HG02885 (cell line): ENCODE measurements at regions not wholly inside any gene's neighbourhood (a gene's known extent, or its start where the extent isn't known, plus 50 kb on each side); places are given as distances from the start of the nearest gene placed in this dataset.

Experiments used
- ATAC-seq: cut with Tn5 transposase; IDR thresholded peaks from one replicate; pipeline ENCODE4 v1.9.1; 2021; ENCODE audit warnings: mild to moderate bottlenecking; ENCODE audit not compliant: unreplicated experiment, poor library complexity

DNA sequence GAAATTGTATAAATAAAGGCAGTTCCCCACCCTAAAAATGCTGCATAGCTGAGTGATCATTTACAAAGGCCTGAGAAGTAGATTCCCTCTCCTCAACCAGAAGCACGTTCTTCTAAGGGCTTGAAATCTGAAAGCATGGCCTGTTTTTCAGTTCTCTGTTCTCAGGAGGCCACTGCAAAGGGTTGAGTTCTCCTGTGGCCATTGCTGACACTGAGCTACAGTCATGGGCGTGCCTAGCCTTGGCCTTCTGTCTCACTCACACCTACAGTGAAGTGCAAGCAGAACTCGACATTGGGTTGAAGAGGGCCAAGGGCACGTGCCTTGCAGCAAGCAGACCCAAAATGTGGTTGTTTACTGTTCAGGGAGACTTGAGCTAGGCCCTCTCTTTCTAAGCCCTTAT lies 276.6 kb upstream of the VLDLR start:
- peak; percentile 78 for ATAC-seq

DNA sequence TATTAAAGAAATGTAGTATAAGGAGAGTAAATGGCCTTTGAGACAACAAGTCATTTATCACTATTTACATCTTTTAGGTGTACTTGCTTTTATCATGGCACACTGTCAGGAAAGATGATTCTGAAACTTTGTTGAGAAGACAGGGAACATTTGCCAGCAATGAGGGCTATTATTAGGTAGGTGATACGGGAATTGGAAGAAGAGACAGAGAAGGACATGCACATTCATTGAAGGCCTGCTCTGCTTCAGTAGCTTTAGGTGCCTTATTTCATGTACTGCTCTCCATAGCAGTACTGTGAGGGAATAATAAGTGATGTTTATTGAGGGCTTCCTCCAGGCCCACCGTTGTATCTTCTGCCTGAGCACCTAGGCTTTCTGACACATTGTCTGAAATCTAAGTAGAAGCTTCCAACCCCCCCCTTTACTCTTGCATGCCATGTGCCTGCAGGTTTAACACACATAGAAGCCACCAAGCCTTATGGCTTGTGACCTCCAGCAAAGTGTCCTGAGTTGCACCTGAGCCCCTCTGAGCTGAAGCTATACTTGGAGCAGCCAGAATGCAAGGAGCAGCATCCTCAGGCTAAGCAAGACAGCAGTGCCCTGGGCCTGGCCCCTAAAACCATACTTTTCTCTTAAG lies 275.2 kb upstream of the VLDLR start:
- no peak for ATAC-seq

DNA sequence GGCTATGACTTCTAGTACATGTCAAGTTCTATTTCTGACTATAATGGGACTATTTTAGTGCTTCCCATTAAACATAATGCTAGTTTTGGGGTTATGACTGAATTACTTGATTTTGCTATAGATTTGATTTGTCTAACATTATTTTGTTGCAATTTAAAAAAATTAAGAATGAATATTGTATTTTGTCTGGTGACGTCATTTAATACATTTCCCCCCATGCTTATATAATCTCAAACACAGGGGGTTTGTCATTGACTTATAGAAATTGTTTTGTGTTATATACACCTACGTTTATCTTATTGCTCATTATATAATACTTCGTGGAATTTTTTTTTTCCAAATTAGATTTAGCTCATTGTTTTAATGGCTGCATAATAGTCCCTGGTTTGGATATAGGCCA lies 270.3 kb upstream of the VLDLR start:
- no peak for ATAC-seq

DNA sequence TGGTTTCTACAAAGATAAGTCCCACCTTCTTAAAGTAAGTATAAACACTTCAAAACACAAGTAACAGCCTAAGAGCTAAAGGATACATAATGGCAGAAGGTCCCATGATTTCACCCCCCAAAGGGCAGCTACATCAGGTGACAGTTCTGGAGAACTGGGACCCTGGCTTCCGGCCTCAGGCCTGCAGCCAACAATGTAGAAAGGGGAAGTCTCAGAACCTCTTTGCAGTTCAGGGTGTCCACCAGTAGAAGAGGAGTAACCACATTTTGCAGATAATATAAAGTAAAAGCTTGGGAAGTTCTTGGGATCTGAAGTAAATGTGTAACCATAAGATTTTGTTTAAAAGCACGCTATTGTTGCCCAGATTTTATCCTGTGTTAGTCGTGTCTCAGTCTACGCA lies 267.4 kb upstream of the VLDLR start:
- no peak for ATAC-seq

DNA sequence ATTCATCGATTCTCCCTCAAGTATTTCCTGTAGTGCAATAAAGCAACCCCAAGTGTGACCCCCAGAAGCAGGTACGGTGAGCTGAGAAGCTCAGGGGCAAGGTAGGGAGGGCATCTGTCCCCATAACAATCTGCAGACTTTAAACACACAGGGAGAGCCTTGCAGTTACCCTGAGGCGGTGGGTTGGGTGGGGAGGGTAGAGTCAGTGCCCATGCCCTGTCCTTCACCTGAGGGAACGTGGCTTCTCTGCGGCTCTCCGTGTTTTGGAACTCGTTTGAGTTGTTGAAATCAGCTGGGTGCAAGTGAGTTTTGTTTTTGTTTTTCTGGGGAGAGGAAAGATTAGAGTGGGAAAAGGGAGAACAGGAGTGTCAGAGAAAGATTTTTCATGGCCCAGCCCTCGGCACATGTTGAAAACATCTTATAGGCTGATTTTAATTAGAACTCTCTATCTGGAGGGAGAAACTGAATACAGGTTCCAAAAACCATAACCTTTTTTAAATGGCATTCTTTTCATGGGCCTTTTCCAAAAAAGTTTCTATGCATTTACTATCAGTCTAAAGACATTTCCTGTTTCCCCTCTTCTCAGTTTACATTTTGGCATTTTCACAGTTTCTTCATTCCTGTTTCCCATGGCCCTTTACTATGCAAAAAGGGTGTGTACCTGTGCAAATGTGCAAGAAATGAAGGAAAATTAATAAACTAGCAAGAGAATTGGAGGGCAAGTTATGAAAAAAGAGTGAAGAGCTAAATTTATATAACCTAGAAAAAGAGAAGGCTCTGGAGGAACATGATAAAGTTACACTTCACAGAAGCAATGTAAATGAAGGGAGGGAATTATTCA lies 266.5 kb upstream of the VLDLR start:
- no peak for ATAC-seq

DNA sequence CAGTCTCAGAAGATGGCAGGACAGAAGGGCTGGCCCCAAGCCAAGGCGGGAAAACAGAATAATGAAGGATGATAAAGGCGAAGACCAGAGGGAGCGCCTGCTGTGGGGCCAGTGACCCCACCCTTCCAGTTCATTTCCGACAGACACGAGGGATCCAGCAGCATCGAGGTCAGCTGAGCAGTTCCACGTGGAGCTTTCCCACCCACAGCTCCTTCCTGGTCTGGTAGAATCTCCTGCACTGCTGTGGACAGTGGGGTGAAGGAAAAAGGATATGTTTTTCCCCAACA lies 265.9 kb upstream of the VLDLR start:
- ATAC-seq = no peak

DNA sequence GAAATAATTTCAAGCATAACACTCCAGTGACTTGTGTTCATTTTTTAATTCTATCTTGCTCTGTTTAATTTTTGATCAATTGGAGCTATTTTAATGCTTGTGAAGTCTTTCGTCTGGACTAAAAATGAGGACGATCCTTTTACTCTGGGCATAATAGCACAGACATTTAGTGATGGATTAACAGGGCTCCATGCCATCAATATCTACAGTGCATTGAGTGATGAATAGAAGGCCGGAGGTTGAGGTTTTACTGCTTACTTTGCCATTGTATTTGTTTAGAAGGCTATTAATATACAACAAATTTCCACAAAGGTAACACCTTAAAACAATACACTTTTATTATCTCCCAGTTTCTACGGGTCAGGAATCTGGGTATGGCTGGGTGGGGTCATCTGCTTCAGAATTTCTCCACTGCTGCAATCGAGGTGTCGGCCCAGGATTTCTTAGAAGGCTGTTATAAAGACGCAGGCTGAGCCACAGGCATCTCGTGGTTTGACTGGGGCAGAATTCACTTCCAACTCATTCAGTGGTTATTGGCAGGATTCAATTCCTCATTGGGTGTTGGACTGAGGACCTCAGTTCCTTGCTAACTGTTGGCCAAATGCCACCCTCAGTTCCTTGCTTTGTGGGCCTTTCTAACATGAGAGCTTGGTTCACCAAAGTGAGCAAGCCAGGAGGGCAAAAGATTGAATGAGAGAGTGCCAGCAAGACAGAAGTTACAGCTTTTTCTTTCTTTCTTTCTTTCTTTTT lies 265.4 kb upstream of the VLDLR start:
- ATAC-seq = no peak

DNA sequence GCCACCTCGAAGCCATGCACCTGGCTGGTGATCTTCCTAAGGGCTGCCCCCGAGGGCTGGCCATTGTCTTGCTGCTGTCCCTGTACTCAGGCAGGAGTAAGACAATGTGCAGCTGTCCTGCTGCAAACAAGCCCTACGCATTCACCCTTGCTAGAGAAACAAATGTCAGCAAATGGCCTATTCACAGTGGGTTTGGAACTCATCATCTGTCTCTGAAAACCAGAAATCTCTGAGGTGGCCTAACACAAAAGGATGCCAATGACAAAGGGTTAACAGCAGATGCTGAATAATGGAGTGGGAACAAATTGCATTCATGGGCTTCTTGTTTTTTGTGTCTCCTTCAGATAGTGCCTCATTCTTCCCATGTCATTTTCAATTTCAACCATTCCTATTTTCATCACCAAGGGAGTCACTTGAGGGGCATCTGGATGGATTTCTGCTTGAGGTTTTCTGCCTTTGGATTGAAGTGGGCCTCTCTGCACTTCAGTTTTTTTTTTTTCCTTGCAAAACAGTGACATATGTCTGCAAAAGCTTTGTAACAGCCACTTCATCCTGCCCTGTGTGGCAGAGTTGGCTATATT lies 261.6 kb upstream of the VLDLR start:
- ATAC-seq = no peak

DNA sequence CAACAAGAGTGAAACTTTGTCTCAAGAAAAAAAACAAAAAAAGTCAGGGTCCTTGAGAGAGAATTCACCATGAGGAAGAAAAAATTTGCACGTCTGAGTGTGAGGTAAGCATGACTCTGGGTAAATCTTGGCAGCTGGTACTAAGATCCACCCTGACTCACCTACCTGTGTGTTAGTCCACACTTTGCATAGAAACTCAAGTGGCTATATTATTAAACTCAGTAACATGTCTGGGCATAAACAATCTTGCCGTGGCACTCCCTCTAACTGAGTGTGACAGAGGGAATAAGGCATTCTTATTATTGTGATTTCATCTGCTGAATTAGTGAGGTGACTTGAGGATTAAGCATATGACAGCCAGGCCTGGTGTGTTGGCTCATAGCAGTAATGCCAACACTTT lies 259.4 kb upstream of the VLDLR start:
- ATAC-seq = no peak

DNA sequence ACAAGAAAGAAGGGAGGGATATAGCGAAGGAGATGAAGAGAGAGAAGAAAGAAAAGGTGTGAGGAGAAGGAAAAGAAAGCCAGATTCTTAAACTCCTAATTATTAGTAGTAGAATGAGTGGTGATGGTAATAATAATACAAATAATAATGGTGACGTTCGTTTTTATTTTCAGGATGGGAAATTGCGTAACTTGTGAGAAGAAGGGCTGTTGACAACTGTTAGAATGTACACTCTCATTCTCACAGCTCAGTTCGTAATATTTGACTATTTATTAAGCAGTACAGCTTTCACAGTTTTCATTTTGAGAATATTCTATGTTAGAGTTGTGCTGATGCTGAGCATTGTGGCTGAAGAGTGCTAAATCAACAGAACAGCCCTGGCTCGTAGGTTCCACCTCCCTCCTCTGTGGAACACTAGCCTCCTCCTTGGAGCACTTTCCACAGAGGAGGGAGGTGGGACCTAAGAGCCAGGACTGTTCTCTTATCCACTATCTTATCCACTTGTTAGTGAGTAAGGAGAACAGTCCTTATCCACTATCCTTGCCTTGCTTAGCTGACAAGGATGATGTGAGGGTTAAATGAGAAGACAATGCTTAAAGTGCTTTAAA lies 258.3 kb upstream of the VLDLR start:
- no peak for ATAC-seq

DNA sequence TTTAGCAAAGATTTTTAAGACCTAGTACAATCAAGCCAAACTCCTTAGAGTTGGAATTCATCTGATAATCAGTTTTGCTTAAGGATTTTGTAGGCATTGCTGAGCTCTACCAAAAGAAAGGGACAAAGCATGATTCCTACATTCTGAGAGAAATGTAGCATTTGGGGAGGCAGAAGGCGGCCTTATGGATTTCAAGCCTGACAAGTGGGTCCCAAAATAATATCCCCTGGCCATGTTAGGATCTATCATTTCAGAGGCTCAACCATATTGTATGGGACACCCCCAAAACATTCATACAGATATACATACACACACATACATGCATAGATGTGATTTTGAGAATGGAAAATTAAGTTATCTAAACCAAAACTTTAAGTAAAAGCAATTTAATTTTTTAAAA lies 257.8 kb upstream of the VLDLR start:
- ATAC-seq = no peak

DNA sequence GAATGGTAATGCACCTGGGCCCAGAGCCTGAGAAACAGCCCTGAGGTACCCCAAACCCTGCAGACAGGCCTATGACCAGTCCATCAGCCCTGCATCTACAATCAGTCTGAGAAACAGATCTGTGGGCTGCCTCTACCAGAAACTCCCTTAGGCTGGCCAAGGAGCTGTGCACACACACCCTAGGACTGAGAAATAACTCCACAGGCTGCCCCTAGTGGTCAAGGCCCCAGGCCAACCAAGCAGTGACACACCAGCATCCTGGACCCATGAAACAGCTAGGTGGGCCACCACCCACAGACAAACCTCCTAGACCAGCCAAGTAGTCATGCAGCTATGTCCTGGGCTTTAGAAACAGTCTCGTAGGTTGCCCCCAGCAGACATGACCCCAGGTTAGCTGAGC lies 253.6 kb upstream of the VLDLR start:
- no peak for ATAC-seq

DNA sequence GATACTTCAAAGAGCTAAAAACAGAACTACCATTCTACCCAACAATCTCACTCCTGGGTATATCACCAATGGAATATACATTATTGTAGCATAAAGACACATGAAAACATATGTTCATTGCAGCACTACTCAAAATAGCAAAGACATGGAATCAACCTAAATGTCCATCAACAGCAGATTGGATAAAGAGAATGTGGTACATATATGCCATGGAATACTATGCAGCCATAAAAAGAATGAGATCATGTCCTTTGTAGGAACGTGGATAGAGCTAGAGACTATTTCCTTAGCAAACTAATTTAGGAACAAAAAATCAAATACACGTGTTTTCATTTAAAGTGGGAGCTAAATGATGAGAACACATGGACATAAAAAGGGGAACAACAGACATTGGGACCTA lies 247.9 kb upstream of the VLDLR start:
- no peak for ATAC-seq

DNA sequence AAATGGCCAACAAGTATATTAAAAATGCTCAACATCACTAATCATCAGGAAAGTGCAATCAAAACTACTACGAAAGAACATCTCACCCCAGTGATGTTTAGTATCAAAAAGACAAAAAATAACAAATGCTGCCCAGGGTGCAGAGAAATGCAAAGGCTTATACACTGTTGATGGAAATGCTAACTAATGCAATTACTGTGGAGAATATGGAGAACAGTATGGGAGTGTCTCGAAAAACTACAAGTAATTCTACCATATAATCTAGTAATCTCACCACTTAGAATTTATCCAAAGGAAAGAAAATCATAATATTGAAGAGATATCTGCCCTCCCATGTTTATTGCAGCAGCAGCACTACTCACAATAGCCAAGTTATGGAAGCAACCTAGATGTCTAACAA lies 246.5 kb upstream of the VLDLR start:
- ATAC-seq = no peak

DNA sequence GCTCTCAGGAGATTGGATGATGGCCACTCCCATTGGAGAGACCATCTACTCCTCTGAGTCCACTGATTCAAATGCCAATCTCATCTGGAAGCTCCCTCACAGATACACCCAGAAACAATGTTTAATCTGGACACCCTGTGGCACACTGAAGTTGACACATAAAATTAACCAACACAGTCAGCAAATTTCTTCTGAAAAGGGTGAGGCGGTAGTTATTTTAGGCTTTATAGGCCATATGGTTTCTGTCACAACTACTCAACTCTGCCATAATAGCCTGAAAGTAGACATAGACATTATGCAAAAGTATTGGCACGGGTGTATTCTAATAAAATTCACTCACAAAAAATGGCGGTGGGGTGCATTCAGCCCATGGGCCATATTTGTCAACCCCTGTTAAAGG lies 244.5 kb upstream of the VLDLR start:
- ATAC-seq = no peak

DNA sequence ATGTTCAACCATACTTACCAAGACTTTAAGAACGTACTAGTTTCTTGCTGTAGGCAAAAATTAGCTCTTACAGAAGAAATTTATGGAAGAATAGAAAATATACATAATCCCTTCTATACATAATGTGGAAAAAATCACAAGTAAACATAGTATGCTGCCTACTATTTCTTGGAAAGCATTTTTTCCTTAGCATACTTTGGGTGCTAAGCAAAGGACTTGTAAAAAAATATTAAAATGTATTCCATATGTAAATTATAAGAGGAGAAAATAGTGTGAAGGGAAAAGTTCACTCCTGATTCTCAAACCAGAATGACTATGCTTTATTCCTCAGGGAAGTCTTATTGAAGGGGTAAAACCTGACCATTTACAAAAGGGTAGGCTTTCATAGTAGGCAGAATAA lies 243.8 kb upstream of the VLDLR start:
- ATAC-seq = no peak

DNA sequence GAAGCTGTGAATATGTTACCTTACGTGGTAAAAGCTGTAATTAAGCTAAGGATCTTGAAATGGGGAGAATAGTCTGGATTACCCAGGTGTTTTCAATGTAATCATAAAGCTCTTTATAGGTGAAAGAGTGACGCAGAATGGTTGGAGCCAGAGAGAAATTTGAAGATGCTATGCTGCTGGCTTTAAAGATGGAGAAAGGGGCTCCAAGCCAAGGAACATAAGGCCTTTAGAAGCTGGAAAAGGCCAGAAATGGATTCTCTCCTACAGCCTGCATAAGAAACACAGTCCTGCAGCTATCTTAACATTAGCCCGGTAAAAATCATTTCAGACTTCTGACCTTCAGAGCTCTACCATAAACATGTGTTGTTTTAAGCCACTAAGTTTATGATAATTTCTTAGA lies 243.3 kb upstream of the VLDLR start:
- ATAC-seq = no peak

DNA sequence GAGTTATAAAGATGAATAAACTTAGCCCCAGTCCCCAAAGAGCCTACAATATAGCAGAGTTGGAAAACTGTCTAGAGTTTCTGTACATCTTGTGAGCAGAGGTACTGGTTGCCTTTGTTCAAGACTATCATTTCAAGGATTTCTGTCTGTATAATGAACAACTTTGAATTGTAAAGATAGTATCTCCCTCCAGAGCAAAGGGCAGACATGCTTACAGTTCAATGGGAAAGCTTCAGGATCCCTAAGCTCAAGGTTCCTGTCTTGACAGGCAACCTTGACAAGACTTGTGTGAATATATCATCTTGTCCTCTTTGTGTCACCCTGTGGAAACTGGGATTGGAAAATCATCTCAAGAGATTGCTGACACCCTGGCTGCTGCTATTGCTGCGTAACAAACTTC lies 242.8 kb upstream of the VLDLR start:
- no peak for ATAC-seq

DNA sequence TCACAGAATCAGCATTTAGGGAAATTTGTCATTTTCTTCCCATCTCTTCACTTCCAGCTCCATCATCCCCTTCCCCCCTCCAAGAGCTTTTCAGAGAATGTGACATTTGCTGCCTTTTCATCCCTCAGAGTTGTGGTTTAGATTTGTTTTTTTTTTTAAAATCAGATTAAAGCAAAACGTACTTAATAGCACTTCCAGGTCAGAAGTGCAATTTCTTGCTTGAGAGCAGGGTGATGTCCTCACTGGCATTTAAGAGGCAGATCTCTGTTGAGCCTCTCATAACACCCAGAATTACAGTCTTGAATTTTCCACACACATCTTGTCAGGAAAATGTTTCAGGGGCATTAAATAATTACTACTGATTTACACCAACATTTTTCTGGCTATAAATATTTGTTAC lies 236.8 kb upstream of the VLDLR start:
- ATAC-seq = no peak

DNA sequence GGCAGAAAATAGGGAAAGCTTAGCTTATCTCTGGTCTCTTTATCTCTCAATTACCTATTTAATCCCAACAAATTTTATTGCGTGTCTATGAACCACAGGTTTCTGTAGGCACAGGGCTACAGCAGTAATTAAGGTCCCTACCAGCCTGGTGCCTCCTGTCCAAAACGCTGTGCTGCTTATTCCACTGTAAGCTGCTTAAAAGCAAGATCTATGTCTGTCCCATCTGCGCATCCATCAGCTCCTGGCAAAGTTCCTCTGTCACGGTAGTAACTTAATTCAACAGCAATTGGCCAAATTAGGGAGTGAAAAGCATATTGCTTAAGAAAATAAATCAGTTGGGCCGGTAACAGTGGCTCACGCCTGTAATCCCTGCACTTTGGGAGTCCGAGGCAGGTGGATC lies 235.8 kb upstream of the VLDLR start:
- no peak for ATAC-seq

DNA sequence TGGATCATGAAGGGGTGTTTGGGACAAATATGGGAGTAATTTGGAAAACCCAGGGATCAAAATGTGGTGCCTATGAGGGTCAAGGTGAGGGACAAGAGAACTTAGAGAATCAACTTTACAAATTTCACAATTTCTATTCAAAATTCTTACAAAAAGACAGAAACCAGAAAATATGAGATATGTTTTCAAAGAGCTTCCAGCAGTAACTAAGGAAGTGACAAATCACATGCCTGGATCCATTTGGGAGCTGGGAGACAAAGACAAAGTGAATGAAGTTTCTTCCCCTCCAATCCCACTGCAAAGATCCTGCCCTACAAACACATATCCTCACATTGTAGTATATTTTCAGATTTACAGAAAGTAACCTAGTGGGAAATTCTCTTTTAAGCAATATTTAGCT lies 235.0 kb upstream of the VLDLR start:
- no peak for ATAC-seq
